GM12864 (cell line): ENCODE measurements at regions not wholly inside any gene's neighbourhood (a gene's known extent, or its start where the extent isn't known, plus 50 kb on each side); places are given as distances from the start of the nearest gene placed in this dataset.
A peak's percentile ranks its signal among the peaks of the same experiment; 100 is the strongest.

Experiments
- DNase-seq: peaks from one replicate; pipeline ENCODE4 v3.0.0-alpha.2; 2011; ENCODE audit warnings: low read depth
- H3K4me3 ChIP-seq: 2 replicates; pipeline ENCODE4 v1.5.1; 2011; ENCODE audit warnings: mild to moderate bottlenecking, low read depth, low read length, control low read depth
- TF ChIP-seq, protein P1 (sequence below): IDR thresholded peaks from 2 replicates; pipeline ENCODE4 v1.5.1; 2011; ENCODE audit warnings: low read depth, mild to moderate bottlenecking, moderate library complexity, low read length, control low read depth, inconsistent platforms; ENCODE audit errors: missing control alignments

DNA sequence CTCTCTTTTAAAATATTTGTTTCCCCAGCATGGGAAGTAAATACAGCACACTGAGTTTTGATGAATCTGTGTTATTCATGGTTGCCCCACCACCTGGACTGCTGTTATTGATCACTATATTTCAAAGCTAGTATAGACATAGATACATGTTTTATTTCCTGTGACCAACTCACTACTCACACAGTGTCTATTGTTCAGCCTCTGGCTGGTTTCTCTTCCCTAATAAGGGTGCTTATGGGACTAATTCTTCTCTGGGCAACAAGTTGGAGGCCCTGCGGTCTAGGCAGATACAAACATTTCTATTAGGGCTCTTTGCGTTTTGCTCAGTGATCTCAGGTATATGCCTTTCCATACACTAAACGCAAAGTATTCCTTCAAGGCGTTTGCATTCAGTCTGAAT, 1191.0 kb upstream of the TMEM132C start:
- TF ChIP-seq, protein P1, sequence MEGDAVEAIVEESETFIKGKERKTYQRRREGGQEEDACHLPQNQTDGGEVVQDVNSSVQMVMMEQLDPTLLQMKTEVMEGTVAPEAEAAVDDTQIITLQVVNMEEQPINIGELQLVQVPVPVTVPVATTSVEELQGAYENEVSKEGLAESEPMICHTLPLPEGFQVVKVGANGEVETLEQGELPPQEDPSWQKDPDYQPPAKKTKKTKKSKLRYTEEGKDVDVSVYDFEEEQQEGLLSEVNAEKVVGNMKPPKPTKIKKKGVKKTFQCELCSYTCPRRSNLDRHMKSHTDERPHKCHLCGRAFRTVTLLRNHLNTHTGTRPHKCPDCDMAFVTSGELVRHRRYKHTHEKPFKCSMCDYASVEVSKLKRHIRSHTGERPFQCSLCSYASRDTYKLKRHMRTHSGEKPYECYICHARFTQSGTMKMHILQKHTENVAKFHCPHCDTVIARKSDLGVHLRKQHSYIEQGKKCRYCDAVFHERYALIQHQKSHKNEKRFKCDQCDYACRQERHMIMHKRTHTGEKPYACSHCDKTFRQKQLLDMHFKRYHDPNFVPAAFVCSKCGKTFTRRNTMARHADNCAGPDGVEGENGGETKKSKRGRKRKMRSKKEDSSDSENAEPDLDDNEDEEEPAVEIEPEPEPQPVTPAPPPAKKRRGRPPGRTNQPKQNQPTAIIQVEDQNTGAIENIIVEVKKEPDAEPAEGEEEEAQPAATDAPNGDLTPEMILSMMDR, result no peak
- no peak for DNase-seq
- H3K4me3 ChIP-seq, result no peak overlapping the region

DNA sequence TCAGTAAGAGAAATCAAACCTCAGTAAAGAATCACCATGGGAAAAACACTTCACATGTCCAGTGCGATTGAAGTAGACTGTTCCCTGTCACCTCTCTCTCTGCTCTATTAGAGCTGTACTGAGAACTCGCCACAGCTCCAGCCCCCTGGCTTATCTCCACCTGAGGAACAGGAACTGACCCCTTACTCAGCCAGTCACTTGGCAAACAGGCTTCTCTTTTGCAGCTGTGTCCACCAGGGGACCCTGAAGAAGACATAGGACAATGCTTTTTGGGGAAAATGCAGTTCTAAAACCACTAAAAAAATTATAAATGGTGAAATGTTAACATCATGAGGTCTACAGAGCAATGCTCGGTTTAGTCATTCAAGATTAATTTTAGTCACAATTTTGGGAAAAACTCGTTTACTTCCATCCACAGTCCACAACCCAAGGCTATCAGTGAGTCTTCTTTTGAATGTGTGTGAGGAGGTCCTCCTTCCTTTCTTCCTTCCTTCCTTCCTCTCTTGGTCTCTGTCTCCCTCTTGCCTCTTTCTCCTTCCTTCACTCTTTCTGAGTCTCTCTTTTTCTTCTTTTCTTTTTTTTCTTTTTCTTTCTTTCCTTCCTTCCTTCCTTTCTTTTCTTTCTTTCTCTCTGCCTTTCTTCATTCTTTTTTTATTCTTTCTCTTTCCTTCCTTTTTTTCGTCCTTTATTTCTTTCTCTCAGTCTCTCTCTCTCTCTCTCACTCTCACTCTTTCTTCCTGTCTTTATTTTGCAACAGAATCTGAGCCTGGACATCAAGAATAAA, 1189.5 kb upstream of the TMEM132C start:
- DNase-seq, result no peak
- no peak overlapping the region for H3K4me3 ChIP-seq
- TF ChIP-seq, protein P1, result no peak

DNA sequence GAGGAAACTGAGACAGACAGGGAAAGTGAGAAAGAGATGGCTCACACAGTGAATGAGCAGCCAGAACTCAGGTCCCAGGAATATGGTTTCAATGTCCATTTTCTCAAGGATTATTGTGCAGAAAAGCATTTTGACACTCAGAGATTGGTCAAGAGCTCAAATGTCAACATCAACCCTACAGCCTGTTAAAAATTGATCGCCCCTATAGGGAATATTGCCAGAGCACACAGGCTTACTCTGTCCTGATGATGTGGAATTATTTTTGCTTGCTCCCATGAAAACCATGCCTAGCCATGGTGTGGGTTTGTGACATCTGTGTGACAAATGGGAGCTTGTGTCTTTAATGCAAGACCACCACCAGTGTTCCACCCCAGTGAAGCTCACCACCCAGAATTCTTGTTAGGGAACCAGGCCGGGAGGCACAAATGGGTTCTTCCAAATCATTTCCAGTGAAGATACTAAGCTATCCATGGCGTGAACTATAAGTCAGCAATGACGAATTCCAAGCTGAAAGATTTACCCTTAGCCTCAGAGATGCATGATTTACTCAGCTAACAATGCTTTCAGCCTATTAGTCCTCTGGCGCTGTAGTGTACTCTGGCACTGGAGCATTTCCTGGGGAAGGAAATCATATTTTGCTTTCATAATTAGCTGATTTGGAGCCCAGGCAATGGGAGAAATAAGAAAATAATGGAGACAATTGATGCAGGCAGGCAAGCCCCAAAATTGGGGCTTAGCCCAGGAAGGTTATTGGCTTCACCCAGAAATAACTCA, 1188.2 kb upstream of the TMEM132C start:
- H3K4me3 ChIP-seq, result no peak overlapping the region
- DNase-seq, result no peak
- TF ChIP-seq, protein P1, result no peak

DNA sequence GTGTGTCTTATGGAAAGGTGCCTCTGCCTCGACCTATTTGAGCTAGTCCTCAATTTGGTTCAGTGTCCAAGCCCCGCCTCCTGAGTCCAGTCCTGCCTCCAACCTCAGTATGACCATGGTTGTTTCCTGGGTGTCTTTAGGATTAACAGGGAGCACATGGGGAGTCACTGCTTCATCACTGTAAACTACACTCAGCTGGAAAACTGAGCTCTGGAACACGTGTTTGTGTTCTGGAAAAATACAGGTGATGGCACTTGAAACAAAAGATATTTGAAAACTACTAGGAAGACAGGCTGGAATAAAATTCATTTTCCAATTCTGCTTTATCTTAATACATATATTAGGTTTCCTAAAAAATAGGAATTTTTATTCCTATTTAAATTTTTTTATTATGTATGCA, 1187.3 kb upstream of the TMEM132C start:
- TF ChIP-seq, protein P1, result no peak
- no peak overlapping the region for H3K4me3 ChIP-seq
- DNase-seq, result no peak

DNA sequence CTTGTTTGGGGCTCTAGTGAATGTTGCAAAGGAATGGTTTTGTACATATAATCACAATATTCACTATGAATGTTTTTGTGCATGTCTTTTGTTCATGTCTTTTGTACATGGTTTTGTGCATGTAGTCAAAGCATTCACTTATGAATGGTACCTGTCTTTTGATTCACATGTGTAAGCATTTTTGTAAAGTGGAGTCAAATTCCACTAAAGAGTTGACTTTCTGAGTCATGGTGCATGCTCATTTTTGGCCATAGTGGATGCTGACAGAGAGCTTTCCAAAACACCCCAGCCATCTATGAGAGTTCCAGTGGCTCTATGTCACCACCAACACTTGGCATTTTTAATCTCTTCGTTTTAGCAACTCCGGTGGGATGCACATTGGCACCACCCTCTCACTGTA, 1185.9 kb upstream of the TMEM132C start:
- H3K4me3 ChIP-seq, result no peak overlapping the region
- DNase-seq, result no peak
- TF ChIP-seq, protein P1, result no peak

DNA sequence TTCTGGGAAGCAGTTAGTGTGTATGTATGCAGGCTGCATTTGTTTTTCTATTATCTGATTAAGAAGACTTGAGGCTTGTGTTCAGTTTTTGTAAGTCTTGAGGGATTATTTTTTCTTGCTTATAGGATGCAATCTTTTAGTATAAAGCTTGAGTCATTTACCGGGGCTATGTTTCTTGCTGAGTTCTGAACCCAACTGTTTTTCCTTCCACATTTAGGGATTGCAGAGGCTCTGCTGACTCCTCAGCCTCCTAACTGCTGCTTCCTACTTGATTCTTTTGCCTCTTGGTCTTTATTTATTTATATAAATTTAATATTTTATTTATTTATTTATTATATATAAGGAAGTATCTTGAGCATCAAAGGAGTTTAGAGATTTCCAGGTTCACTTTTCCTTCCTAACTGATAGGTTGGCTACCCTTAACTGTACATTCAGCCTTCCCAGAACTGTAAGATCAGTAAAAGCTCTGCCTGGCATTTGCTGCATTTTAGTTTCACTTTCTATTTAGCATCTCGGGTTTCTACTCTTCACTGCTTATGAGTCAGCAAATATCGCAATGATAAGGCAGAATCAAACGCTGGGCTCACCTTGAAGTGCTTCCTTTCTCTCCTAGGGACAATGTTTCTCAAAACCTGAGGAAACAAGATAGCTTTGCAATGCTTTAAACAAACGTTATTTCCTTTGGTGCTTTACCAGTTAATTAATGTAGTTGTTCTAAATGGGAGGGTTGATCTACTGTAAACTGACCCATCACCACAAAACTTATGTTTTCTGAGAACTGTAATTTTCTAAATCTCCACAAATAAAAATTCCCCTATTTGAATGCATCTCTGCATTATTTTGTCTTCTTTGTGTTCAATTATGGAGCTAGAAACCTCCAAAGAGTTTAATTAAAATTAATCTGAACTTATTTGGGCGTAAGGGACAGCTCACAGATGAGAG, 1183.7 kb upstream of the TMEM132C start:
- peak overlapping the region; percentile 7; the same call in 1 of the 2 replicates for H3K4me3 ChIP-seq
- DNase-seq, result peak; percentile 62
- TF ChIP-seq, protein P1, result no peak
